NCI-H2081 treated with DMSO at 0.1 percent for 48 hours (cell line): ENCODE measurements at regions not wholly inside any gene's neighbourhood (a gene's known extent, or its start where the extent isn't known, plus 50 kb on each side); places are given as distances from the start of the nearest gene placed in this dataset.
A peak's percentile ranks its signal among the peaks of the same experiment; 100 is the strongest.

ENCODE experiments used
- DNase-seq: peaks from one replicate; lab custom pipeline; 2025; lab: John Stamatoyannopoulos, UW

DNA sequence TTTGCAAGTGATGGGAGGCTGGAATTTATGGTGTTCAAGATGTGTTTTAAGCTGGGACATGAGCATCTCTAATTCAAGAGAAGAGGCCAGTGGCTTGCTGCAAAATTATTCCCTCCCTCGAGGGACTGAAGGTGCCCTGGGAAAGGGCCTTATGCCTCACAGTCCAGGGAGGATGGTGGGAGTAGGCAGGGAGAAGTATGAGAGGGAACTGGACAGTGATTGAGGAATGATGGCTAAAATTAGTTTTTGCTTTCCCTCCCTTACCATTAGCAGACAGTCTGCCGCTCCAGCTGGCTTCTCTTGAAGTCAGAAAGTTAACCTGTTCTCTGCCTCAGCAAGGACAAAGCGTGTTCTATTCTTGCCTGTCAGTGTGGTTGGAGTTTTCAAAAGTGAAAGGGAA, 139.8 kb upstream of the SEMA6D start:
- DNase-seq, result no peak

DNA sequence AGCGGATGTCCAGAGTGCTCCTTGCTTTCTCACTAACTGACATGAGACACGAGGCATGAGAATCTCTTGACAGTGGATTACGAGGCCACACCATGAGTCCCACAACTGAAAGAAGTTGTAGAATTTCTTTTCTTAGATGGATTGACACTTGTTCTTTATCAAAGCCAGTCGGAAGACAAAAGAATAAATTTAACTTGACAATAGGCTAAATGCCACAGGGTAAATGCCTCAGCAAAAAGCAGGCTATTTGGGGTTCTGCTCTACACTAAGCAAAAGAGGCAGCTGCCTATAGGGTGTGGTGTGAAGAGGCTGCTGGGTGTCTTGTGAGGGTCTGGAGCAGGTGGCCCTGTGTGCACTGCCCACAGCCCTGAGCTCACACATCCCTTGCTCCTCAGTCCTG, 135.1 kb upstream of the SEMA6D start:
- no peak for DNase-seq

DNA sequence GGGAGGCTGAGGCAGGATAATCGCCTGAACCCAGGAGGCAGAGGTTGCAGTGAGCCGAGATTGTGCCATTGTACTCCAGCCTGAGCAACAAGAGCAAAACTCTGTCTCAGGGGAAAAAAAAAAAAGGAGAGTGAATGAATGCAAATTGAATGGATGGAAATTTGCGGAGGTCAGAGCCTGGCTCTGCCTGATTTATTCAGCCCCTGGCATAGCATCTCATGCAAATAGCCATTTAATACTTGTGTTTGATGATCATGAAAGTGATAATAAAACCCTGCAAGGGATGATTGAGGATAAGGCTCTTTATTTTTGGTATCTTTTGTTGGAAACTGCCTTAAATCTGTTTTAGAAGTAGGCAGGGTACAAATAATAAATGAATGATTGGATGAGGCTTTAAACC, 133.0 kb upstream of the SEMA6D start:
- DNase-seq, result no peak

DNA sequence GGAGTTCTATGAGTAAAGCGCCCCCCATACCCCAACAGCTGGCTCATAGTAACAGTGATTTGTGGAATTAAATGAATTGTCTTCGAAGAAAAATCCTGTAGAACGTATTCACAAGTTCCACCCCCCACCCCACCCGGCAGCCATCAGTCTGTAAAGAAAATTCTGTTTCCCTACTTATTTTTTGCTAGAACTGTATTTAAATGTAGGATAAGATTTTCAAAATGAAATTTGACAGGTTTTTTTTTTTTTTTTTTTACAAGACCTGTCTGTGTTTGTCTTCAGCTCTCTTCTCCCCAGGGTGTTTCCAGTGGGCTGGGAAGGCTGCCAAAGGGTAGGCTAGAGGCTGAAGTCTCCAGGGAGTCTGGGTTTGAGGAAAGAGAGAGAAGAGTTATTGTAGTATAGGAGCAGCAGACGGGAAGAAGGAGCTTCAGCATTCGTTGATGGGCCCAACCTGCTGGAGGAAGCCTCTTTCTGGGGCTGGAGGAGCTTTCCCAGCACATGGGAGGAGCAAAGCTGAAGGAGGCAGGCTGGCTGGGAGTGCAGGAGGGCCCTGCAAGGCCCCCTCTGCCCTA, 130.6 kb upstream of the SEMA6D start:
- DNase-seq, result no peak

DNA sequence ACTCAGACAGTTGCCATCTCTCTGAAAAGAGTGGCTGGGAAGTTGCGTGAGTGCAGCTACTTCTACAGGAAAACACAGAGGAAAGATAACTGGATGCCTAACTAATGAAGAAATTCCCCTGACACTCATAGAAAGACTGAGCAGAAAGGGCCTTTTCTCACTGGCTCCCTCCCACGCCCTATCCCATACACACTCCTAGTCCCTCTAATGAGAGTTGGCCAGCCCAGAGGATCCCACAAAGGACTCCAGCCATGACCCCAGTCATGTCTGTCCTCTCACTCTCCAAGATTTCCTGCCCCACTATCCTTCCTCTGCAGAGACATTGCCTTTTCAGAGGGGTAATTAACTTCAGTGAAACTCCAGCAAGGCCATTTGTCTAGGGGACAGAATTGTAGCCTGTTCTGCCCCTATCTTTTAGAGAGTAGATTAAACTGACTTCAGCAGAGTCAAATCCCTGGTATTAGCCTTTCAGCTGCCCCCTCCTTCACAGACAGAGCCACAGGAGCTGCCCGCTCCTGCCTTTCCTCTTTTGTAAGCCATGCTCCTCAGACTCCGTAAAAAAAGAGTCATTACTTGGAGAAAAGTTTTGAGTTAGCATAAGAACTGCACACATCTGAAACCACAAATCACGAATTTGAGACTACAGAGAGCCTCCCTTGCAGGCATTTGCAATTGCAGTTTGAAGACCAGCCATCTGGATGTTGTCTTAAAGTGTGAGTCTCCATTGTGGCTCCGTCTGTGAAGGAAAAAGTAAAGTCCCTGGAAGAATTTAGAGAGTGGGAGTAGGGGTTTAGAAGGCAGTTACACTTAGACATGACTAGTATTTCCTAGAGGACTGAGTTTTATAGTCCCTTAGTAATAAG, 129.1 kb upstream of the SEMA6D start:
- no peak for DNase-seq

DNA sequence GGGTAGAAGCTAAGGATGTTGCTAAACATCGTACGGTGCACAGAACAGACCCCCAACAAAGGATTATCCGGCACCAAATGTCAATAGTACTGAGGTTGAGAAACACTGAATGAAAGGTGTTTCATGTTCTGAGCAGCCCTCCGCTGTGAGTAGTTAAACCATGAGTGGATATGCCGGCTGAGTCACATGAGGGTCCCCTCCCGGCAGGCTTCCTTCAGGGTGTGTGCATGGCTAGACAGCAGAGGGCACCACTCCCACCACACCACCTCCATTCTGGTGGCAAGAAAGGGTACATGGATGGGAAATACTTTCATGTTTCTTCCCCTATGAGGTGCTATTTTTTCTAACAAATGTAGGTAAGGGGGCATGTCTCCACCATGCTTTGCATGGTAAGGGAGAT, 128.3 kb upstream of the SEMA6D start:
- DNase-seq, result no peak

DNA sequence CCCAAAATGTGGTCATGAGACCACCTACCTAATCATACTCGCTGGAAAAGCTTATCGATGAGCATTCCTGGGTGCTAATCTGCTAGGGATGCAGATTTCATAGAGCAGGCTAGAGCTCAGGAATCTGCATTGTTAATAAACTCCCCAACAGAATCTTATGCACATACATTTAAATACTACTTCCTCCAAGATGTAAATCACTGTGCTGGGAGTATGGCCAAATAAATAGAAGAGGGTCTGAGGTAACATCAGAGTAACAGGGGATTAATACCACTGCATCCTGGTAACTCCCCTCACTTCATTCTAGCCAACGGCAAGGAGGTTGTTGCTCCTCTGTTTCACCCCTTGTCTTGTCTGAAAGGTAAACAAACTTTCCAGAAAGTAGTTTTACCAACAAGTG, 118.3 kb upstream of the SEMA6D start:
- no peak for DNase-seq

DNA sequence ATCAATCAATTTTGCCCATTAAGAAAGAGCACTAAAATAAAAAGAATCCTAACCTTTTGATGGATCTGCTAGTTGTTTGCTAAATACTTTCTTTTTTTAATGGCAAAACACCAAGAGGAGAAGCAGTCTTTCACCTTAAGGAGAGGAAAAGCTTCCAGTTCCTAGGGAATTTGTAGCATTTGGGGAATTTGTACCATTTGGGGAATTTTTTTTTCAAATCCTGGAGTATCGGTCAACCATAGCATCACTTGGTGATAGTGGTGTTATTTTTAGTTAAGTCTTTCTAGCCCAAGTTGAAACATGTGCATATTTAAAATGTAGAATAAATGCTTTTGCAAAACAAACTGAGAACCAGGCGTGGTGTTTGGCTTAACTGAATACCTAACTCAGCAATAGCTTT, 117.5 kb upstream of the SEMA6D start:
- DNase-seq, result no peak

DNA sequence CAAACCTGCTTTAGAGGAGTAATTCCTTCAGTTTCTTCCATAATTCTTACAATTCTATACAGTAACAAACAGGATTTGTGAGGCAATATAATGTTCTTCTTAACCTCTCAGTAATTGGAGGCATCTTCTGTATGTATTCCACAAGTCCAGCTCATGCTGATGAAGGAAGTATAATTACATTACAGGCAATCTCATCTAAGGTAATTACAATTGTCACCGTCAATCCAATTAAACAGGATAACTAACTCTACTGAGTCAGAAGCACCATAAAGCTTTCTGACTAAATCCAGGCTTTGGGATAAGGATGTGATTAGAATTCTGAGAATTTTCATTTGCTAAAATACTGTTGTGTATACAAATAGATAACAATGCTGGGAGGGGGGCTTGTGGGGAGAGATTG, 115.2 kb upstream of the SEMA6D start:
- no peak for DNase-seq

DNA sequence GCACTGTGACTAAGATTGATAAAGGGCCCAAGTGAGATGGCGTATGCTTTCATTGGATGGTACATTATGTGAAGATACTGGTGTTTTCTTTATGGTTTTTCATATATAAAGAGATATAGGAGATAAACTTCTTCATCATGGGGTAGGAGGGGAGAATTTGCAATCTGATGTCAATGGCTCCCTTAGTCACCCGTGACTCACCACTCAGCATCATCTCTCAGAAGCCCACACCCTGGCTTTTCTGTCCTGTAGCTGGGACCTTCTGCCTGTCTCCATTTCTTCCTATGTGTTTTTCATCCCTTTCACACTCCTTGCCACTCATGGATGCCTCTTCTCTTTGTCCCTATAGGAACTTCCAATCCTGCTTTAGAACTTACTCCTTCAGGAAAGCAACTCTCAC, 114.3 kb upstream of the SEMA6D start:
- no peak for DNase-seq

DNA sequence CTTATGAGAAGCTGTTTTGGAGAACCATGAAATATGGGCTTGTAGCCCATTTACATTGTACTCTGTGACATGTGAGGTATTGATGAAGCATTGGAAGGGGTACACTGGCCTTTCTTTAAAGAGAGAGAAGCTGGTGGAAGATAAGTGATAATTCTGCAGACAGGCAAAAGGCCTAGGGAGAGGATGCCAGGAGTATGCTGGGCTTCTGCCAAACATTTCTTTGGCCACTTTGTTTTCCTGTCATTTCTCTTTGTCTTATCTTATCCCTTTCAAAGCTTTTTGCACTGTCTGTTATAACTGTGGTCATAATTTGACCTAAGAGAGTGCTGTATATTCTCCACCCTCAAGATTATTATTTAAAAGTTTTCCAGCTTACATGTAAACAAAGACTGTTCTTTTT, 109.6 kb upstream of the SEMA6D start:
- no peak for DNase-seq

DNA sequence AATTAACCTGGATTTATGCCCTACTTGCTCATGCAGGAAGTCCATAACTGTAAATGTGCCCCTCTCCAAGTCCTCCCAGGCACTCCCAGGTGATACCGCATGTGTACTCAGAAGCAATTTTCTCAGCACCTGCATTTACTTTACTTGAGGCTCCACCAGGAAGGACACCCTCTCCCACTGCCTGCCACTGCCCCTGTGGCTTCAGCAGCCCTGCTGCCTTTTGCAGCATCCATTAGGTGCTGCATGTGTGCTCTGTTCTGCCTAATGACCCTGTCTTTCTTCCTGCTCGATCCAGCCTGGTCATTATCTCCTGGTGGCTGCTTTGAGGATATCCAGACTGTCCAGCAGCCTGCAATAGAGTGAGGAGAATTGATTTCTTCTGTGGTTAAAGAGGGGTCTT, 107.6 kb upstream of the SEMA6D start:
- DNase-seq, result peak; percentile 69

DNA sequence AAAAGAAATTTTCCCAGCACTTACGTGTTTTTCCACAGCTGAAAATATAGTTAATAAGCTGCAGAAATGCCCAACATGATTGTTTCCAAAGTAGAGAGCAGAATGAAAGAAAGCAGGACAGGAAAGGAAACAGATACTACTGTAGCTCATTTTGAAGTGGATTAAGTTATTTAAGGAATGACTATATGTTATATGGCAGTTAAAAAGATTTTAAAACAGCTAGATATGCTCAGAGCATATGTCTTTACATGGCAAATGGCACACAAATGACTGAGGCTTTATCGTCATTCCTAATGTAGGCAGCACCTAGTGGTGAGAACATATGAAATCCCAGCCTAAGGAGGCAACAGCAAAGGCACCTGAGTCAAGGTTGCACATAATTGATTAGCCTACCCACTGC, 106.6 kb upstream of the SEMA6D start:
- DNase-seq, result no peak

DNA sequence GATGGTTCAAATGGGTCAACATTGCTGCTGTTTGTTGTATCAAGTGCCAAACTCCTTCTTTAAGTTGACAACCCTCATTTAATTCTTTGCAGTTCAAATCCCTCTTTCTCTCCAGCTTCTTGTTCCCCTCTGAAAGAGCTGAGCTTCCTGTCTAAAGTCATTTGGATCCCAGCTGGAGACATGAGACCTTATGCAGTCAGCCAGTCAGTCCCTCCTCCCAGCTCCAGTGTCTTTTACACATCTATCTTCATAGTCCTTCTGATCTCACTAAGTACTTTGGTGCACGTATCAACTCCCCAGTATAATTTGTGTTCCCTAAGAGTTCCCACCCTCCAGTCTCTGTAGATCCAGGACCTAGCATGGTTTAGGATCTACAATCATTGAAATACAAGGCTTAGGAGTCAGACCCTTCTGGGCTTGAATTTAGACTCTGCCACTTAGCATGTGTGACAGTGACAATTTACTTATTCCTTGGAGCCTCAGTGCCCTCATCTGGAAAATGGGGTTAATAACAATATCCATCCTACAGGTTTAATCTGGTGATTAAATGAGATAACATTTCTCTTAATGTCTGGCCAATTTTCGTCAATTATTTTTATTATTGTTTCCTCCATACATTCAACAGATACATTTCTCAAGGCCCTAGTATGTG, 102.8 kb upstream of the SEMA6D start:
- no peak for DNase-seq

DNA sequence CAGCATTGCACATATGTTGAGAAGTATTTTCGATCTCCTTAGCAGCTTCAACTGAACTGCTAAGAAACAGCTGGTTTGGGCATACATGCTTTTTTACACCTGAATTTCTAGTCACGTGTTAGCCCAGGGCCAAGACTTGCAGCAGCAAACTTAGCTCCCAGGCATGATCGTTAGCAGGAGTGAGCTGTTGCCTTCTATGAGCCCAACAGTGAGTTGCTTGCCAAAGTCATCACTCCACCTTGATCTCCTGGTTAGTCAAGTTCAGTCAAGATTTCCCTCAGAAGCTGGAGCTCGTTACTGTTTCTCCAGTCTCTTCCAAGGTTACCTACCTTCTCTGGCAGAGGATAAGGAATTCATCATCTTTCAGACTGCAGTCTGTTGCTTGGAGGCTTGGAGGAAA, 100.4 kb upstream of the SEMA6D start:
- no peak for DNase-seq

DNA sequence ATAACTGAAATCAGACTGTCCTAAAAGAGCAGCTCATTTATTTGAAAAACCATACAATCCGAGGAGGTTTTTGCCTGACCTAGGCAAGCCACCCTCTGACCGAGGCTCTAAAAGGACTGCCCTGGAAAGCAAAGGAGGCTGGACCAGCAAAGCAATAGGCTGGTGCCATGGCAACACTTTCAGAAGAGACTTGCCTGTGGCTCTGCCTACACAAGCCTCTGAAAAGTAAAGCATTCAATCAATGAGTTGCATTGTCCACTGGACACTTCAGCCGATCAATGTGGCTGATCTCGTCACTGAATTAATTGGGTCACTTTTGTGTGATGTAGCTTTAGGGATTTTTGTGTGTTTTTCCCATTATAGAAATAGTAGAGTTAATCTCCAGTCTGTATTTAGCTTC, 99.1 kb upstream of the SEMA6D start:
- no peak for DNase-seq

DNA sequence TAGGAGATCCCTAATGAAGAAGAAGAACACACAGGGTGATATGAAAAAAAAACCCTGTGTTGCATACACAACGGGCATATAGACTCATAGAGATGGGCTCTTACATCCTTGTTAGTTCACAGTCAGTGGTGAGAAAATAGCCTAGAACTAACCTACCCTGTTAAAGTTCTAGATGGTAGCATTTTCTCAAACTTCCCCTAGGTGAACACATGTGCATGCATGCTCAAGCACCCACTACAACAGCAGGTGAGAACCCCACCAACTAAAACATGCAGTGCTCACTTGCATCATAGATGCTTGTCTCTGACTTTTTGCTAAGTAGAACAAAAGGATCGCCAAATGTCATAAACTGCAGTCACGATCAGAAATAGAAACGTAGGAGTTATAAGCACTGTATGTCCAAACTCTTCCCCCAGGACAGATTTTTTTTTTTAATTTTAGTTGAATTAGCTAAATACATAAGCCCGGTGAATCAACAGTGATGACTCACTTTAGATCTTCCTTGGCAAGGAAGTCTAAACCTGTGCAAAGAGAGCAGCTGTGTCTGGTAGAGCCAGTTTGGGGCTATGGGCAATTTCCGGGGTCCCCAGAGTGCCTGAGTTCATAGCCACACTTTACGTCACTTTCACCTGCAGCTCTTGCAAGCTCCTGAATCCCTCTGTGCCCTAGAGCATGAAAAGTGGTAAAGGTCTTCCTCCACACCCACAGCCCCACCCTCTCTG, 96.2 kb upstream of the SEMA6D start:
- DNase-seq, result no peak

DNA sequence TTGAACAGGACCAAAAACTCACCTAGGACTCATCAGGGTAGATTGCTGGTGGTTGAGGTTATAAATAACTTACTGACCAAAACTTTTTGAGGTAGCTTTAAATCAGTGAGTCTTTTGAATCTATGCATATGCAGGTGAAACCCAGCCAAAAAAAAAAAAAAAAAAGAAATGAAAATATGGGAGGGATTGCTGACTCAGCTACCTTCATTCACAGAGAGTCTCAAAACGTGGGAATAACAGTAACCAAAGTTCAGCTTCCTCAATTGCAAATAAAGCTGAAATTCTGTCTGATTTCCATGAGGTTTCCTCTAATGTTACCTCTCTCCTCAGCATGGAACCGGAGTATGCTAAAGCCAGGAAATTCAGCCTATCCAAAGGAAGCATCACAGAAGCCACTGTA, 95.2 kb upstream of the SEMA6D start:
- no peak for DNase-seq

DNA sequence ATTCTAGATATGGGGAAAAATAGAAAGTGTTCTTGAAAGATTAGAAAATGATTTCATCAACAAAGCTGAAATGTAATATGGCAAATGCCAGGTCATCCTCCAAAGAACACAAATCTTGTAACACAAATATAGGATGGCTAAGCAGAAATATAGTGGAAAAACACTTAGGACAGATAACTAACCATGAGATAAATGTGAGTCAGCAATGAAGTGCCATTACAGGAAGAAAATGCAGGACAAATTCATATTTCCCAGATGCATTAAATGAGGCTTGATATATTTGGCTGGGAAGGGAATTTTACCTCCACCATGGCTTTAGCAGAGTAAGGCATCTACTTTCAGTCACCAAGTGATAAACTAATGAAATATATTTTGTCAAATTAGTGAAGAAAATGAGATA, 92.8 kb upstream of the SEMA6D start:
- no peak for DNase-seq

DNA sequence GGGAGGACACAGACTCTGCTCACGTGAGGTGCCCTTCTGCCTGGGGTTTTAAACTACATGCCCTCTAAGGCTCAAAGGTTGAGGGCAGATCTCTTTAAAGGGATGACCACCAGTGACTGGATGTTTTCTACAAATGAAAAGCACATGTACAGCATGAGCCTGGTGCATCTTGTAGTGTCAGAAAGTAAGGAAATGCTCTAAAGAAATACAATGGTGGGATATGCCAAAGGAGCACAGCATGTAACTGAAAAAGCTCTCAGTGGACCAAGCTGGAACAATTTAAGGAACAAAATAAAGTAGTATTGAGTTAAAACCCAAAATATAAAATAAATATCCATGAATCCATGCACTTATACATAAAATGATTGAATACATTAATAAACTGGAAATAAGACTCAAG, 78.3 kb upstream of the SEMA6D start:
- no peak for DNase-seq

DNA sequence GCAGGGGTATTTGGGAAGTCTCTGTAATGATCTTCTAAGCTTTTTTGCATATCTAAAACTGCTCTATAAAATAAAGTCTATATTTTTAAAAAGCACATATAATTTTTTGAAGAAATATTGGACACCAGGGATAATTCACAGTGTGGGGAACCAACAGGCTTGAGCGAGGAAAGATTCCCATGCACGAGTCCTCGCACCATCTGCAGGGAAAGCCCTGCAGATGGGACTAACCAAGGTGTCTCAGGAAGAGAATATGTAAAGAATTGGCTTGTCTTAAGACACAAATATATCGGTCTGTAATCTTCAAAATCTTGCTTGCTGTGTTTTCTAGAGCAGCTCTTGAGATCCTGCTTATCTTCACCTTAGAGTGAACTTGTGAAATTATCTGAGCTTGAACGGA, 77.2 kb upstream of the SEMA6D start:
- DNase-seq, result no peak

DNA sequence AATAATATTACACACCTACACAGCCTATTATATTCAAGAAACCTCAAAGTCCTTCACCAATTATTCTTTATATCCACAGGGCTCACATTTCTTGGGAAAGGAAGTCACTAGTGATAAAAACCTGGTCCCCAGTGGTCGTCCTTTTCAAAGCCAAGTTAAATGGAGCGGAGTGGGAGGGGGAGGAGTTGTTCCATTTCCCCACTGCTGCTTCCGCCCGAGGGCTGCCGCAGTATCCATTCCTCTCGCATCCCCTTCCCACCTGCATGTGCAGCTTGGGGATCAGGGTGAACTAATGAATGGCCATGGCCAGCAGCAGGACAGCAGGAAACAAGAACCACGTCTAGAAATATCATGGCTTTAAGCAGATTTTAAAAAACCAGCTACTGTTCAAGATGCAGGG, 76.4 kb upstream of the SEMA6D start:
- no peak for DNase-seq

DNA sequence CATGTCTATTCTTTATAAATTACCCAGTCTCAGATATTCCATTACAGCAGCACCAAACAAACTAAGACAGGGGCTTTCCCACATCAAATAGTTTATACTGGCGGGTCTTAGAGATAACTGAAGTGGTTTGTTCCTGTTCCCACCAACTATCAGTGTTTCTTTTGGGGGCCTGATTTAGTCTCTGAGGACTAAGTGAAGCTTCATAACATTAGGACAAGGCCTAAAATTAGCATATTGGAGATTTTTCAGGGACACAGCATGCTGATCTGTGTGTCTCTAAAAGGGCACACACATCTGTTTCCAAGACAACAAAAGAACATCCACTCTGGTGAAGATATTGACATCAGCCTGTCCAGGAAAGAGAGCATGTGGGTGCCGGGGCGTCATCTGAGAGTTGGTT, 72.6 kb upstream of the SEMA6D start:
- DNase-seq, result no peak
